Lower lobe of right lung (tissue), 2 donors: ENCODE measurements at regions not wholly inside any gene's neighbourhood (a gene's known extent, or its start where the extent isn't known, plus 50 kb on each side); places are given as distances from the start of the nearest gene placed in this dataset.
A peak's percentile ranks its signal among the peaks of the same experiment; 100 is the strongest.

Experiments used
- ATAC-seq, 2 donors: fragments of 200-7000 bp; cut with Tn5 transposase; one replicate each; pipeline ENCODE4 v1.9.1; 2020 to 2022; ENCODE audit warnings: mild to moderate bottlenecking in 2 of 2, moderate library complexity in 2 of 2
- DNase-seq: peaks from one replicate; pipeline ENCODE4 v3.0.0-alpha.2; 2020
- H3K27ac ChIP-seq: fragments of 200-600 bp; one replicate; pipeline ENCODE4 v1.8.0; 2022
- H3K27me3 ChIP-seq: fragments of 200-600 bp; one replicate; pipeline ENCODE4 v1.8.0; 2022; ENCODE audit warnings: low read depth
- H3K36me3 ChIP-seq: fragments of 200-600 bp; one replicate; pipeline ENCODE4 v1.8.0; 2022; ENCODE audit warnings: mild to moderate bottlenecking
- H3K4me1 ChIP-seq: fragments of 200-600 bp; one replicate; pipeline ENCODE4 v1.8.0; 2022
- H3K4me3 ChIP-seq: fragments of 200-600 bp; one replicate; pipeline ENCODE4 v1.8.0; 2022; ENCODE audit warnings: mild to moderate bottlenecking
- H3K9me3 ChIP-seq: fragments of 200-600 bp; one replicate; pipeline ENCODE4 v1.8.0; 2022
- intact Hi-C: fragments of 100-400 bp; cut with DNase I; formaldehyde crosslinking; loops from one replicate; pipeline ENCODE4 v1.11.0; 2022
- TF ChIP-seq, protein P1 (sequence below): fragments of 200-600 bp; IDR thresholded peaks from one replicate; pipeline ENCODE4 v1.8.0; 2022; ENCODE audit warnings: antibody characterized with exemption, mild to moderate bottlenecking
- donor health status: DM: no; HTN: yes; CAD: no; lungs with severe emphysema.

GRCh38 chr5:171625646-171626045 is 160.0 kb upstream of the SMIM23 start:
- ATAC-seq (no peak), DNase-seq (no peak)
- Histone ChIP-seq H3K27ac (no peak overlapping the region), H3K4me3 (no peak overlapping the region), H3K4me1 (peaks cover 14% of the 10 kb centered on the region), H3K36me3 (no peaks in the 10 kb centered on the region), H3K27me3 (no peaks in the 10 kb centered on the region), H3K9me3 (no peaks in the 10 kb centered on the region)
- TF ChIP-seq, protein P1, sequence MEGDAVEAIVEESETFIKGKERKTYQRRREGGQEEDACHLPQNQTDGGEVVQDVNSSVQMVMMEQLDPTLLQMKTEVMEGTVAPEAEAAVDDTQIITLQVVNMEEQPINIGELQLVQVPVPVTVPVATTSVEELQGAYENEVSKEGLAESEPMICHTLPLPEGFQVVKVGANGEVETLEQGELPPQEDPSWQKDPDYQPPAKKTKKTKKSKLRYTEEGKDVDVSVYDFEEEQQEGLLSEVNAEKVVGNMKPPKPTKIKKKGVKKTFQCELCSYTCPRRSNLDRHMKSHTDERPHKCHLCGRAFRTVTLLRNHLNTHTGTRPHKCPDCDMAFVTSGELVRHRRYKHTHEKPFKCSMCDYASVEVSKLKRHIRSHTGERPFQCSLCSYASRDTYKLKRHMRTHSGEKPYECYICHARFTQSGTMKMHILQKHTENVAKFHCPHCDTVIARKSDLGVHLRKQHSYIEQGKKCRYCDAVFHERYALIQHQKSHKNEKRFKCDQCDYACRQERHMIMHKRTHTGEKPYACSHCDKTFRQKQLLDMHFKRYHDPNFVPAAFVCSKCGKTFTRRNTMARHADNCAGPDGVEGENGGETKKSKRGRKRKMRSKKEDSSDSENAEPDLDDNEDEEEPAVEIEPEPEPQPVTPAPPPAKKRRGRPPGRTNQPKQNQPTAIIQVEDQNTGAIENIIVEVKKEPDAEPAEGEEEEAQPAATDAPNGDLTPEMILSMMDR: no peak
- intact Hi-C loops: no loop called here

DNA sequence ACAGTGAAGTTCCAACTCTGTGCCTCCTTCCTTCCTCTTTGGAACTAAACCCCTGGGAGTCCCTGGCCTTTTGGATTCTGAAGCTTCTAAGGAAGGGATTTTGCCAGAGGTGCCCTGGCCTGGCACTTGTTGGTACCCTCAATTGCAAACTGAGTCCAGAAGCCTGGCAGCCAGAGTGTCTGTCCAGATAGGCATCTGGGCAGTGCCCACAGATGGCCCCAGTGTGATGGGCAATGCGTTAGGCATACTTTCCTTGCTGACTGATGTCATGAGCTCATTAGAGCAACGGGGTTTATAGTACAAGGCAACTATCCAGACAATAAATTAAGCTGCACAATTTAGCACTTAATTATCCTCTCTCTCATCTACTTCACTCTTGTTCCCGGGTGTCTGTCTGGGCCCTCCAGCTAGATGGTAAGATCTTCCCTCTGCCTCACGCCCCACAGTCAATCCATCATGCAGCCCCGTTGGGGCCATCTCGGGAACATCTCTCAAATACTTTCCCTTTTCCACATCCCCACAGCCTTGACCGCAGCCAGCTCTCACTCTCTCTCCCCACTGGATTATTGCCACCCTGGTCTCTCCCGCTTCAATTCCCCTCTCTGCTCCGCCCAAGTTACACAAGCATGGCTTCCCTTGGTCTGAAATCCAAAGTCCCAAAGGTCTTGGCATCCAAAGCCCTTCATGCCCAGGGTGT is 157.5 kb upstream of the SMIM23 start:
- Histone ChIP-seq H3K9me3 (no peaks in the 10 kb centered on the region), H3K4me3 (no peak overlapping the region), H3K27ac (no peak overlapping the region), H3K4me1 (peaks cover 14% of the 10 kb centered on the region), H3K27me3 (no peaks in the 10 kb centered on the region), H3K36me3 (no peaks in the 10 kb centered on the region)
- intact Hi-C loops: no loop called here
- no peak for DNase-seq
- TF ChIP-seq, protein P1: no peak
- peak in 1 of 2 donors; percentile 12 for ATAC-seq

GRCh38 chr5:171628633-171628974 is 157.0 kb upstream of the SMIM23 start:
- intact Hi-C loops: no loop called here
- H3K36me3 ChIP-seq: no peaks in the 10 kb centered on the region
- TF ChIP-seq, protein P1: no peak

DNA sequence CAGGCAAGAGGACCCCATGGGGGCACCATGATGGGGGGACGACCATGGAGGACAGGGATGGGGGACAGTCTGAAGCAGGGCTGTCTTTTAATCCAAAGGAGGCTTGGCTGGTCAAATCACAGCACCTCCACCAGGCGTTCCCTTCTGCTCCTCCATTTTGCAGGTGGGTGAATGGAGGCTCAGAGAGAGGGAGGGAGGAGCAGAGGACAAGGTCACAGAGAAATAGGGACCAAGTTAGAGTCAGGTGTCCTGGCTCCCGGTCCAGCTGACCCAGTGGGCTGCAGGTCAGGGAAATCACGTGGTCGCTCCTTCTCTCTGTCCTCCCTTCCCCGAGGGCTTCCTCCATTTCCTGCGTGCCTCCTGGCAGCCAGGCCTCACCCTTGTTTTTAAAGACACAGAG is 156.4 kb upstream of the SMIM23 start:
- TF ChIP-seq, protein P1: no peak
- Histone ChIP-seq H3K4me3 (no peak overlapping the region), H3K9me3 (no peaks in the 10 kb centered on the region), H3K36me3 (no peaks in the 10 kb centered on the region), H3K4me1 (peaks cover 19% of the 10 kb centered on the region), H3K27ac (no peak overlapping the region), H3K27me3 (no peaks in the 10 kb centered on the region)
- DNase-seq (no peak), ATAC-seq (peak; percentile 20 to 34)
- intact Hi-C loops: no loop called here

More at GRCh38 chr5:171628633-171628974, 157.0 kb upstream of the SMIM23 start:
- Histone ChIP-seq H3K9me3 (no peaks in the 10 kb centered on the region), H3K27me3 (no peaks in the 10 kb centered on the region), H3K4me3 (no peak overlapping the region), H3K27ac (no peak overlapping the region), H3K4me1 (peaks cover 14% of the 10 kb centered on the region)
- DNase-seq (no peak), ATAC-seq (no peak)

- intact Hi-C loops: no loop called here
- ATAC-seq (peak; percentile 83 to 91), DNase-seq (peak; percentile 61)
- H3K4me1 ChIP-seq: peaks cover 25% of the 10 kb centered on the region
- H3K9me3 ChIP-seq: no peaks in the 10 kb centered on the region
- no peaks in the 10 kb centered on the region for H3K27me3 ChIP-seq
- no peak overlapping the region for H3K27ac ChIP-seq
- H3K36me3 ChIP-seq: no peaks in the 10 kb centered on the region
- TF ChIP-seq, protein P1: peak; percentile 53
- peak overlapping the region; percentile 24 for H3K4me3 ChIP-seq
These were observed 155.8 kb upstream of the SMIM23 start for GRCh38 chr5:171629628-171630349.
